AG09319 (cell line): ENCODE measurements at regions not wholly inside any gene's neighbourhood (a gene's known extent, or its start where the extent isn't known, plus 50 kb on each side); places are given as distances from the start of the nearest gene placed in this dataset.

Experiments
- DNase-seq: peaks from one replicate; pipeline ENCODE4 v3.0.0-alpha.2; 2010; ENCODE audit warnings: low read depth; ENCODE audit errors: extremely low read depth
- CTCF ChIP-seq: IDR thresholded peaks from 2 replicates; pipeline ENCODE4 v1.5.1; 2011; ENCODE audit warnings: low read depth, mild to moderate bottlenecking, inconsistent platforms, low read length, moderate library complexity

- DNase-seq = no peak
- TF ChIP-seq CTCF = no peak
Observed at GRCh38 chr5:124417196-124417595, 329.2 kb downstream of the ZNF608 start.

GRCh38 chr5:124416627-124417026, 329.8 kb downstream of the ZNF608 start:
- no peak for DNase-seq
- TF ChIP-seq CTCF = no peak

DNA sequence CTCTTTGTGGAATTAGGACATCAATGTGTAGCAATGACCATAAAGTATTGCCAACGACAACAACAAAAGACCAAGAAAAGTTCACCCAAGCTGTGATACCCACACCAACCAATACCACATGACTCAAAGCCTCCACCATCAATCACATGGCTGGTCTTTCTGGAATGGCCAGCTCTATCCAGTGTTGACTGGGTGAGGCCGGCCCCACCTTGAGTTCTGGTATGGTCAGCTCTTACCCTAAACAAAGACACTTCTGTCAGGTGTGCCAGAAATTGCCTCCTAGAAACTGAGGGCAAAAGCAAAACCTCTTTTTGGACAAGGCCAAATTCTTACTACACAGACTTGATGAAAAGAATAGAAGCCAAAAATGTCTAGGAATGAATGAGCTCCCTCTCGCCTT, 331.5 kb downstream of the ZNF608 start:
- TF ChIP-seq CTCF = no peak
- no peak for DNase-seq

DNA sequence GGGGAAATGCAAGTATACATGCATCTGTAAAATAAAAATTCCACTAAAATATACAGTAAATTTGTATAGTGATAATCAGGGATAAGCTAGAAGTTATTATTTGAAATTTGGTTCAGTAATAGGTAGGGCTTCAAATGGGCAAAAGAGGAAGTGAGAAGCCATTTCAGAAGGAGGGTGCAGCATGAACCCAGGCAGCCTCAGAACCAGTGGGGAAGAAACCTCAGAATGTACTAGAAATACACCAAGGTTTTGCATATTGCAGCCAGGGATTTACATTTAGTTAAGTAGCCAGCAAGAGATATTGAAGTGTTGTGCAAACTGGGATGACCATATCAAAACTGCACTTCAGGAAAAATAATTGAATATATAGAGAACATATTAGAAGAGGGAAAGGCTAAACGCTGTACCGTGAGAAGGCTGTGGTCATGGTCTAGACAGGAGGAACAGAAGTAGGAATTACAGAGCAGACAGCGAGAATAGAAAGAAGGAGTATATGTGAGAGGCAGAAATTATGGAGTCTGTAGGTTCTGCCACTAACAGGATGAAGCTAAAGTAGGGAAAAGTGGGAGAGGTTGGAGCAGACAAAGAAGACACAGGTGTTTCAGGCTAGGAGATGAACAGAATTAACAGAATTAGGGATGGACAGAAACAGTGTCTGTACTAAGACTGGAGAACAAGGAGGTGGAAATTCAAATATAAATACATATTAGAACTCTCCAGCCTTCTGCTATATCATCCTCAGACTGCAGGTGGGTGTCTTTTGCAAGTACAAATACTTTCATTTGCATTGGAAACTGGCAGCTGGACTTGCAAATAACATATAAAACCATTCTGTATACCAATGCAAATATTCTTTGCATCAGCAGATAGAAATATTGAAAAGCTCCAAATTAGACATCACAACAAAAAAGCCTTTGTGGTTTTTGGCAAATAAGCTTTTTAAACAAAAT, 335.6 kb downstream of the ZNF608 start:
- TF ChIP-seq CTCF = no peak
- DNase-seq = no peak

DNA sequence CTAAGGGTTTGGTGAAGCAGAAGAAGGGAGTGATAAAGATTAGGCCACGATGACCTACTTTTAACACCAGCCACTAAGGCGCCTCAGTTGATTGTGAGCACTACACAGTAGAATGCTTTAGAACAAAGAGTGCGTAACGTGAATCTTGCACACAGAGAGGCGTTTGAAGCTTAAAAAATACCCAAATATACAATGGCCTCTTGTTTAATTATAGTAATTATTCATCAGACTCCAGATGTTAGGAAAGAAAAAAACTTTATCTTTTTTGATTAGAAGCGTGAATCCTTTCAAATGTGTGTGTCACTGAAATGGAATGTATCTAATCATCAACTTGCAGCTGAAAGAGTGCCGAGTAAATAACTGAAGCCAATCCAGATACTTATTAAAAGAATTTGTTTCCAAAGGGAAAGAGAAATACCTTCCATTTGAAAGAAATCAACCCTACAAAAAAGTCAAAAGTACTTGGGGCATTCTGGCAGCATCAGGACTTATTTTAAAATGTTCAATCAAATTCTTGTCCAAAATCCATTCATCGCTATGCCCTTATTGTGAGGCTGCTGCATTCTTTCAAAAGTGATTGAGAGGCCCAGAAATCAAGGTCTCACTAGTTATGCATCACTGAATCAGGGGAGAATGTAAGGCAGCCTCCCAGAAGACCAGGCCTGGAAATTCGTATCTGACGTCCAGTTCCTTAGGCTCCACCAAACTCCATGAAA, 337.5 kb downstream of the ZNF608 start:
- peak; percentile 5 for DNase-seq
- no peak for TF ChIP-seq CTCF

DNA sequence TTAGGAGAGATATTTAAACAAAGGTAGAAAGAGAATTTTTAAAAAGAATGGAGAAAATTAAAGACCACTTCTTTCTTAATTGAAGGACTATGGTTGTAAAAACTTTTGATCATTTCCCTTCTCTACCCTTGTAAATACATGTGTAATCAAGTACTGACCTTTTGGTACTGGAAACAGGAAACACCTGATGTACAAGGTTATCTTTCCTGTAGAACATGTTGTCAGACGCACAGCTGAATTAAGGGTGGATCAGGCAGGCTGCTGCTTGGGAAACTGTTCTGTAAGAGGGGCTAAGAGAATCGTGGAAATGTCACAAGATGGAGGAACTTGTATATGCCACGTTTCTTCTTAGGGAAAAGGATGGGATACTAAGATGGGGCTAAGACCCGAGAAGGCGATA, 341.6 kb downstream of the ZNF608 start:
- TF ChIP-seq CTCF = no peak

DNA sequence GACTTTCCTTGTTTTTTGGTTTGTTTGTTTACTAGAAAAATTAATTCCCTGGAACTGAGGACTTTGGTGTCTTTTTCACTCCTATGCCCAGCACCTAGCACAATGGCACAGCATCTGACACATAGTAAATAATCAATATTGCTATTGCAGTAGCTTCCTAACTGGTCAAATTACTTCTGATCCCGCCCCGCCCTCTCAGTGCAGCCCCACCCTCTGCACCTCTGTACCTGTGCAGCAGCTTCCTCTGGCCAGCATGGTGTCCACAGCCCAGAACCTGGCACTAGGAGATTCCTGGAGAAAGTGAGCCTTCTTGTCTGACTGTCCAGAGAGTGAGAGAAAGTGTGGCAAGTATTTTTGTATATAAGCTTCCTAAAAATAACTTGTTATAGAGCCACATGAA, 343.2 kb downstream of the ZNF608 start:
- TF ChIP-seq CTCF = no peak
- DNase-seq = no peak

More for the DNA sequence above, 341.6 kb downstream of the ZNF608 start:
- DNase-seq = no peak
